ELR (cell line): ENCODE measurements at regions not wholly inside any gene's neighbourhood (a gene's known extent, or its start where the extent isn't known, plus 50 kb on each side); places are given as distances from the start of the nearest gene placed in this dataset.
"Not testable (repeated sequence)": the region's sequence is repeated elsewhere in the genome, so short reads cannot be mapped to it uniquely, and the experiment has no call there.

ENCODE experiments used
- DNase-seq: peaks from one replicate; pipeline ENCODE4 v3.0.0-alpha.2; 2015; ENCODE audit warnings: low read depth

GRCh38 chr4:26209378-26209777 is 111.4 kb upstream of the RBPJ start:
- not testable (repeated sequence) for DNase-seq

- DNase-seq: no peak
Measured at GRCh38 chr4:26212528-26212927, 108.3 kb upstream of the RBPJ start.

GRCh38 chr4:26213317-26213716 is 107.5 kb upstream of the RBPJ start:
- peak; percentile 60 for DNase-seq

- DNase-seq: no peak
Measured at GRCh38 chr4:26214994-26215393, 105.8 kb upstream of the RBPJ start.

DNA sequence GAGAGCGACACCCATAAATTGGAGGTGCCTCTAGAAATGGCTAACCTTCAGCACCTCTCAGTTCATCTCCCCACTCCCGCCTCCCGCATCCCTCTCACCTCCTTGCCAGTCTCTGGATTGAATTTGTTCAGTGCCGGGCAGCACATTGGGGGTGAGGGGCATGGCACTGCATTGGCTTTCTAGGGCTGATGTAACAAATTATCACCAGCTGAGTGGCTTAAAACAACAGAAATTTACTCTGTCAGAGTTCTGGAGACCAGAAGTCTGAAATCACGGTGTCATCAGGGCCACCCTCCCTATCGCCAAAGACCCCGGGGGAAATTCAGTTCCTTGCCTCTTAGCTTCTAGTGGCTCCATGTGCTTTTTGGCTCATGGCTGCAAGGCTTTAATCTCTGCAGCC is 105.1 kb upstream of the RBPJ start:
- no peak for DNase-seq

DNA sequence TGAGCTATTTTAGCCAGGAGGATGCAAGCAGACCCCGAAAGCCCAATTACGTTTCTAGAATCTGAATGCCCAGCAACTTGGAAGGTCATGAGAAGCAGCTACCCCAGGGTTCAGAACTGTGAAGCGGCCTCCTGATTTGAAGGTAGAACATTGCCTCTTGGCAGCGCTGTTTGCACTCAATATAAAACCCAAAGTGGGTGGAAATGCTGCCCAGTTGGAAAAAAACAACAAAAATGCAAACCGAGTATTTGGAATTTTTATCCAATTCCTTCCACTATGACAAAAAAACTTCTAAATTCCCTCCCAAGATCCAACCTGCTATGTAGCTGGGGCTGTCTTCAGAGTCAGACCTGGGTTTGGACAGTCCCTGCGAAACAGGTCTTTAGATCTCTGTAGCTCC is 103.3 kb upstream of the RBPJ start:
- DNase-seq: no peak

DNA sequence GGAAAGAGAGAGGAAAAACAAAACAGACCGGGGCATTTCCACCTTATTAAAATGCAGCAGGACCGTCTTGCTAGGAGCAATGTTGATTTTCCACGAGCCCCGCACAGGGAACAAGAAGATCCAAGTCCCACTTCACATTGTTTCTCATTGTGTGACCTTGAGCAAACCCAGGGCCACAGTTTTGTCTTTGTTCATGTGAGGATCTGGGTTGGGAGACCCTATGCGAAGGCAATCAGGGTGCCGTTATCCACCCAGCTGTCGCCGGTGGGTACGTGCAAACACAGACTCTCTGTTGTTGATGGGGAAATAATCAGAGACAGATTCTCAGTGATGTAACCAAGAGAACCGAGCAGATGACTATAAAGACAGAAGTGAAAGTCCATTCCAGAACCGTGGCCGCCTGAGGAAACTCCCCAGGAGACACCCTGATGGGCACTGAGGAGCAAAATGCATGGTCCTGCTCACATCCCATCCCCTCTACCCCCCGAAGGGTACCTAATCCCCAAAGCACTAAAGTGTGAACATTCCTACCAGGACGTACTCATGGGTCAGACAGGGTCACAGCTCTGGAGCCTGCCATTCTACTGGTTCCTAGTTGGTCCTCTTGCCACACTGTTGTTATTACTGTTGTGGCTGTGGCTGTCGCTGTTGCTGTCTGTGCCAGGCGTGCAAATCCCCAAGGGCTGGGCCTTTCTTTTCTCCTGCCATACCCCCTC is 102.7 kb upstream of the RBPJ start:
- DNase-seq: no peak

GRCh38 chr4:26218677-26219605 is 101.9 kb upstream of the RBPJ start:
- DNase-seq: no peak

DNA sequence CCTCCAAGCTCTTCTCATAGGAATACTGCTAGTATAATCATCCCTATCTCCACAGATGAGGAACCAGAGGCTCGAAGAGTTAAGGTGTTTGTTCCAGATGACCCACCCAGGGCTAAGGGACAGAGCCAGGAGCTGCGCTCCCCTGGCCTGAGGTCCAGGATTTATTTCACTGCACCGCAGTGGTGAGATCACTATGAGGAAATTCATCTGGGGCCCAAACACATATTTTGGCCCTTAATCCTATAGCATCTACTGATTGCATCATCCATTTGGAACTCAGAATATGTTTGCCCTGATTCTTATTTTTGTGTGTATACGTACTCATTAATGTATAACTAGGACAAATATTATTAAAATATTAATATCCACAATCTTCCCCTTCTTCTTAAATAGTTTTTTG is 100.1 kb upstream of the RBPJ start:
- peak; percentile 91 for DNase-seq

GRCh38 chr4:26223155-26223554 is 97.7 kb upstream of the RBPJ start:
- DNase-seq: peak; percentile 96

DNA sequence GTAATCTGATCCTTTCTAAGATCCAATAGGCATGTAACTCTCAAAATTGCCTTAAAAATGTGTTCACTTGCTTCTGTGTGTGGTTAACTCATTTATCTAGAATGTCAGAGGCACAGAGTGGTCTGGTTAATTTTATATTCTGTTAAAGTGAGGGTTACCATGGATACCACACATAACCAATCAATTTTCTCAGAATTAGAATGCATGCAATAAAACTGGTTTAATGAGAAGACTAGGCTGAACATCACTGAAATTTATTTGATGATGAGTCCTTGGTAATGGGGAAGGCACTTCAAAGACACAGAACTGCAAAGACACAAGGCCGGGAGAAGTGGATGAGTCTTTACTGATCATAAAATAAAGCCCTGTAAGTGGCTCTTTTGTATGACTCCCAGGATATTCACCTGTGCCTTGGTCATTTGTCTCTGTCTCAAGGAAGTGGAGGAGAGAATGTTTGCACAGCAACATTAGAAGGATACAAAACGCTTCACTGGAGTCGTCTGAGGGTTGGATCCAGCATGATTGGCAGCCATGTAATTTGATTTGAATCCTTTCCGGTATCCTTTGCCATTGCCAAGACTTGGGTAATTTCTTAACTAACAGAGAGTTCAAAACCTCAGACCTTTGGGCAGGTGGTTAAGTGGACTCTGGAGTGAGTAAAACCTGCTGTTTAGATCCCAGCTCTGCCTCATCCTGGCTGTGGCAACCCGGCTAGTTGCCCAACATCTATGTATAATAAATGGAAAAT is 94.0 kb upstream of the RBPJ start:
- DNase-seq: no peak

GRCh38 chr4:26227601-26228229 is 93.1 kb upstream of the RBPJ start:
- DNase-seq: no peak

GRCh38 chr4:26228883-26229282 is 91.9 kb upstream of the RBPJ start:
- DNase-seq: no peak

DNA sequence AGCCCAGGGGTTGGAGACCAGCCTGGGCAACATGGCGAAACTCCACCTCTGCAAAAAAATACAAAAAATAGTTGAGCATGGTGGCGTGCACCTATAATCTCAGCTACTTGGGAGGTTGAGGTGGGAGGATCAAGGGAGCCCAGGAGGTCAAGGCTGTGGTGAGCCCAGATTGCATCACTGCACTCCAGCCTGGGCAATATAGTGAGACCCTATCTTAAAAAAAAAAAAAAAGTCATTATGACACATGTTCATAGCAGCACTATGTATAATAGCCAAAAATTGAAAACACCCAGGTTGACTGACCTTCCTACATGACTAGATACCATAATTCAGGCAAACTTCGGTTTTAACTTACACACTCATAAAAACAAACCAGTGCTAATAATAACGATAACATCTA is 90.8 kb upstream of the RBPJ start:
- no peak for DNase-seq

DNA sequence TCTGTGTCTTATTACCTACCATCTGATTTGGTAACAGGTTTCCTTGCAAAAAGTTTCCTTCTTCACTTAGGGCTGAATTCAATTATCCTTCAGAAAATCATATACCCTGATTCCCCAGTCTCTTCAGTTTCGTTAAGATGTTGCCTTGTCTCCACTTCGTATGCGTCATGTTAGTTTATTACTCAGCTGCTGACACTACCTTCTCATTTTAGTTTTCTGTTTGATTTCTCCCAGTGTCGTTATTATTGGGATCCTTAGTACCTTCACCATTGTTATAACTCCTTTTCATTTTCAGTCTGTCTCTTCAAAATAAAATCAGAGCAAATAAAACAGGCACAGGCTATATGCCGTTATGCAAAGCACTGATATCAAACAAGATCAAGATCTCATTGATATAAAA is 87.5 kb upstream of the RBPJ start:
- no peak for DNase-seq

DNA sequence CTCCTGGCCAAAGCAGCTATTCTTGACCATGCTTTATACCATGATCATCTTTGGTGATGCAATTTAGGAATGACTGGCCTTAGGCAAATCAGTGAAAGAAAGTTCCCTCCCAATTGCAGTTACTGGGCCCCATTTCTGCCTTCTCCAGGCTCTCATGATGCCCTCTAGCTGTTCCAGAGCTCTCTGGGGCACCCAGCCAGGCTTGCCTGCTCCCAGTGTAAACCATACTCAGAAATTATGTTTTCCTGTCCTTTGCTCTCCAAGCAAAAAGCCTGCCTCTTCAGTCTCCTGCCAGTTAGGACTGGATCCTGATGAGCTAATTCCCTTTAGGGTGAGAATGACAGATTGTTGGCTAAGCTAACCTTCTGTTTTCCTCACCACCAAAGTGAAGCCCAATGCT is 85.3 kb upstream of the RBPJ start:
- peak; percentile 66 for DNase-seq

- DNase-seq: no peak
Measured at GRCh38 chr4:26237916-26238315, 82.9 kb upstream of the RBPJ start.

DNA sequence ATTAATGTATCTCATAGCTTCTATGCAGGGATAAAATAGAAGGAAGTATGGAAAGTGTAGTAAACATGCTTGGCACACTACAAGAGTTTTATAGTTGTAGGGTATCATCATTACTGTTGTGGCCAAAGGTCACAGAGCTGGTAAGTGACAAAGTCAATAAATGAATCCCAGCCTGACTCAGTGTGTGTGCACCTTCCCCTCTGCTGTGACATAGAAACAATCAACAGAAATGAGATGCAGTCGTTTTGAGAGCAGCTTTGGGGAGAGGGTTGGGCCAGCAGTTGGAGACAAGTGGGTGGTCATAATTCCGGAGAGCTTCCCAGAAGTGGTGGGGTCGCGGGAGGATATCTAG is 82.4 kb upstream of the RBPJ start:
- peak; percentile 14 for DNase-seq

- DNase-seq: peak; percentile 32
Measured at GRCh38 chr4:26238778-26239679, 81.8 kb upstream of the RBPJ start.

DNA sequence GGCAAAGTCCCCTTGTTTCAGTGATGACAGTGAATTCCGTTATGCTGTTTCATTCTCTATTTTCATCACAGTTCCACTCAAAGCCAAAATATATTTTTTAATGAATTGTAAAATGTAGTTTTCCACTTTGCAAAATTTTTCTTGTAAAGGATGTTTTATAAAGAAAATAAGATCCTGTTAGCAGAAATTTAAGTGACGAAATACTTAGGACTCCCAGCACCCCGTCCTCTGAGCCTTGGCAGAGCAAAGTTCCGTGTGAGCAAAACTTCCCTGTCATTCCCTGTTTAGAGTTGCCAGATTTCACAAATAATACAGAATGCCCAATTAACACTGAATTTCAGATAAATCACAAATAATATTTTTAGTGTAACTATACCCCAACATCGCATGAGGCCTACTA is 81.0 kb upstream of the RBPJ start:
- no peak for DNase-seq

GRCh38 chr4:26241179-26241578 is 79.6 kb upstream of the RBPJ start:
- no peak for DNase-seq
